ENCODE measurements at regions not wholly inside any gene's neighbourhood (a gene's known extent, or its start where the extent isn't known, plus 50 kb on each side); places are given as distances from the start of the nearest gene placed in this dataset.

- no peak overlapping the region for H3K27ac ChIP-seq
Observed at GRCh38 chr14:81890020-81890419, 356.4 kb upstream of the SEL1L start.

DNA sequence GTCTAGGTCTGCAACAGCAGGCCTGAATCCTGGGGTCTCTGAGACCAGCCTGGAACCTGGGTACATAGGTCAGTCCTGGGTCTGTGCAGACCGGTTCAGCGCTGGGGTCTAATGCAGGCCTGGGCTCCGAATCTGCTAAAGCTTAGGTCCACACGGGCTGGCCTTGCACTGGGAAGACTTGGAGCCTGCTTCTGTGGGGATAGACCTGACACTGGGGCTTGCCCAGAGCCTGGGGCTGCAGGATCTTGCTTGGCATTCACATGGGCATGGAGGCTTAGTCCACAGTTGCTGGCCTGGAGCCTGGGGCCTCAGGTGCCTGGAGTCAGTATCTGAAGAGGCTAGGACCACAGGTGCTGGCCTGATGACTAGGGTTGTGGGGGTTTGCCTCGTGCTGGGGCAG, 369.8 kb upstream of the SEL1L start:
- H3K36me3 ChIP-seq = no peaks in the 10 kb centered on the region
- H3K27ac ChIP-seq = no peak overlapping the region
- H3K4me3 ChIP-seq (ENCODE audit: low read depth in 1 of 2, low read length in 1 of 2) = no peak overlapping the region
- H3K27me3 ChIP-seq = no peaks in the 10 kb centered on the region
- H3K9me3 ChIP-seq = peaks cover 3% of the 10 kb centered on the region
- H3K4me1 ChIP-seq (ENCODE audit: control insufficient read depth in 1 of 2, insufficient read depth in 1 of 2, low read depth in 1 of 2, low read length in 1 of 2) = no peaks in the 10 kb centered on the region
- TF ChIP-seq, protein P1, sequence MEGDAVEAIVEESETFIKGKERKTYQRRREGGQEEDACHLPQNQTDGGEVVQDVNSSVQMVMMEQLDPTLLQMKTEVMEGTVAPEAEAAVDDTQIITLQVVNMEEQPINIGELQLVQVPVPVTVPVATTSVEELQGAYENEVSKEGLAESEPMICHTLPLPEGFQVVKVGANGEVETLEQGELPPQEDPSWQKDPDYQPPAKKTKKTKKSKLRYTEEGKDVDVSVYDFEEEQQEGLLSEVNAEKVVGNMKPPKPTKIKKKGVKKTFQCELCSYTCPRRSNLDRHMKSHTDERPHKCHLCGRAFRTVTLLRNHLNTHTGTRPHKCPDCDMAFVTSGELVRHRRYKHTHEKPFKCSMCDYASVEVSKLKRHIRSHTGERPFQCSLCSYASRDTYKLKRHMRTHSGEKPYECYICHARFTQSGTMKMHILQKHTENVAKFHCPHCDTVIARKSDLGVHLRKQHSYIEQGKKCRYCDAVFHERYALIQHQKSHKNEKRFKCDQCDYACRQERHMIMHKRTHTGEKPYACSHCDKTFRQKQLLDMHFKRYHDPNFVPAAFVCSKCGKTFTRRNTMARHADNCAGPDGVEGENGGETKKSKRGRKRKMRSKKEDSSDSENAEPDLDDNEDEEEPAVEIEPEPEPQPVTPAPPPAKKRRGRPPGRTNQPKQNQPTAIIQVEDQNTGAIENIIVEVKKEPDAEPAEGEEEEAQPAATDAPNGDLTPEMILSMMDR (IDR thresholded peaks at IDR 0.05) = no peak

More at GRCh38 chr14:81890020-81890419, 356.4 kb upstream of the SEL1L start:
- Histone ChIP-seq H3K9me3 (no peaks in the 10 kb centered on the region), H3K4me1 (ENCODE audit: control insufficient read depth in 1 of 2, insufficient read depth in 1 of 2, low read depth in 1 of 2, low read length in 1 of 2) (no peaks in the 10 kb centered on the region), H3K36me3 (no peaks in the 10 kb centered on the region), H3K27me3 (no peaks in the 10 kb centered on the region), H3K4me3 (ENCODE audit: low read depth in 1 of 2, low read length in 1 of 2) (no peak overlapping the region)
- TF ChIP-seq, protein P1 (IDR thresholded peaks at IDR 0.05) = no peak

DNA sequence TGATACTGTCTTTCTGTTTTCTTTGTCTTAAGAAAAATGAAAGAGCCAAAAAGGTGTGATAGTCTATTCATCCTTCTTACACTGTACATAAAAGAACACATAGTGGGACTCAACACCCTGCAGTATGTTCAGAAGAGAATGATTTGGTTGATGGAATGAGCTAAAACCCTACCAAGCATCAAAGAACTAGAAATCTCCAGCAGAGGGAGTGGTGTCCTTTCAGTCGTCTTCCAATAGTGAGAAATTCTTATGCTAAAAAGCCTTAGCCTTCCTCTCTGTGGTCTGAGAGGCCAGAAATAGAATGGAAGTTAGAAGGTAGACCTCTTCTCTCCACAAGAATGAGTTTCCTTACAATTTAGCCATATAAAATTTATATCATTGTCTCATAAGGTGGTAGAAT, 393.4 kb upstream of the SEL1L start:
- TF ChIP-seq, protein P1 (IDR thresholded peaks at IDR 0.05) = no peak
- Histone ChIP-seq H3K36me3 (no peaks in the 10 kb centered on the region), H3K4me1 (ENCODE audit: control insufficient read depth in 1 of 2, insufficient read depth in 1 of 2, low read depth in 1 of 2, low read length in 1 of 2) (no peaks in the 10 kb centered on the region), H3K27me3 (no peaks in the 10 kb centered on the region), H3K4me3 (ENCODE audit: low read depth in 1 of 2, low read length in 1 of 2) (no peak overlapping the region), H3K27ac (no peak overlapping the region), H3K9me3 (no peaks in the 10 kb centered on the region)

- no peaks in the 10 kb centered on the region for H3K27me3 ChIP-seq
- no peaks in the 10 kb centered on the region for H3K36me3 ChIP-seq
- no peak overlapping the region for H3K27ac ChIP-seq
- H3K4me1 ChIP-seq (ENCODE audit: control insufficient read depth in 1 of 2, insufficient read depth in 1 of 2, low read depth in 1 of 2, low read length in 1 of 2) = no peaks in the 10 kb centered on the region
- no peak overlapping the region for H3K4me3 ChIP-seq (ENCODE audit: low read depth in 1 of 2, low read length in 1 of 2)
- H3K9me3 ChIP-seq = no peaks in the 10 kb centered on the region
- TF ChIP-seq, protein P1 (IDR thresholded peaks at IDR 0.05) = no peak
Observed at GRCh38 chr14:81931828-81932227, 398.2 kb upstream of the SEL1L start.

- H3K27ac ChIP-seq = no peak overlapping the region
- H3K27me3 ChIP-seq = no peaks in the 10 kb centered on the region
- no peak overlapping the region for H3K4me3 ChIP-seq (ENCODE audit: low read depth in 1 of 2, low read length in 1 of 2)
- no peaks in the 10 kb centered on the region for H3K36me3 ChIP-seq
- no peaks in the 10 kb centered on the region for H3K9me3 ChIP-seq
- H3K4me1 ChIP-seq (ENCODE audit: control insufficient read depth in 1 of 2, insufficient read depth in 1 of 2, low read depth in 1 of 2, low read length in 1 of 2) = no peaks in the 10 kb centered on the region
- TF ChIP-seq, protein P1 (IDR thresholded peaks at IDR 0.05) = no peak
Observed at GRCh38 chr14:81936348-81936747, 402.7 kb upstream of the SEL1L start.

DNA sequence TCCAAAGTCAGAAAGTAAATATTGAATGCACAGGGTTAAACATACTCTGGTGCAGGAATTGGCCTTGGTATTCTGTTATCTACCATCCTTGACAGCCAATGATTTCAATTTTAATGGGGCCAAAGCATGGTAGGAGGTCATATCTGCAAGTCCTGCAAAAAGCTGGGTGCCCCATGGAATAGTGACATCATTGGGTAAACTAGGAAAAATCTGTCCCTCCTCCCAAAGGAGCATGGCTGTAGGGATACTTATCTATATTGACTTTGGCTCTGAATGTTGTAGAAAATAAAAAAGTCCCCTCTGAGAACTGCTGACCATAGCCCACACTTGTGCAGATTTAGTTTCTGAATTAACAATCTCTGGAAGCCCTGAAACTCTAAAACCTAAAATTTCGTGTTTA, 403.2 kb upstream of the SEL1L start:
- Histone ChIP-seq H3K27ac (no peak overlapping the region), H3K9me3 (no peaks in the 10 kb centered on the region), H3K4me3 (ENCODE audit: low read depth in 1 of 2, low read length in 1 of 2) (no peak overlapping the region), H3K36me3 (no peaks in the 10 kb centered on the region), H3K27me3 (no peaks in the 10 kb centered on the region), H3K4me1 (ENCODE audit: control insufficient read depth in 1 of 2, insufficient read depth in 1 of 2, low read depth in 1 of 2, low read length in 1 of 2) (no peaks in the 10 kb centered on the region)
- TF ChIP-seq, protein P1 (IDR thresholded peaks at IDR 0.05) = no peak
